Body of pancreas (tissue), 4 donors: ENCODE measurements at regions not wholly inside any gene's neighbourhood (a gene's known extent, or its start where the extent isn't known, plus 50 kb on each side); places are given as distances from the start of the nearest gene placed in this dataset.

Source experiments
- ATAC-seq: fragments of 150-250 bp; one replicate; pipeline ENCODE4 v1.9.1; 2016
- DNase-seq, 4 donors: peaks; one replicate each; pipeline ENCODE4 v3.0.0-alpha.2; 2019
- H3K27ac ChIP-seq, 4 donors: fragments of 200-600 bp; sonication (generic); 1 replicate in 3 of 4; 2 replicates in 1 of 4; pipeline versions ENCODE4 v1.5.1 to v1.6.1; 2016 to 2019; ENCODE audit warnings: mild to moderate bottlenecking in 1 of 4, mixed read lengths in 1 of 4, moderate library complexity in 1 of 4
- H3K27me3 ChIP-seq, 2 donors: fragments of 200-600 bp; sonication (generic); one replicate each; pipeline ENCODE4 v1.6.0; 2016; ENCODE audit warnings: mild to moderate bottlenecking in 1 of 2
- H3K36me3 ChIP-seq, 2 donors: fragments of 200-600 bp; sonication (generic); replicated peaks in 1 of 2; 2 replicates each; pipeline ENCODE4 v1.5.1; 2016; ENCODE audit warnings: low read depth in 2 of 2; ENCODE audit not compliant: insufficient read depth in 1 of 2
- H3K4me1 ChIP-seq: fragments of 200-600 bp; sonication (generic); one replicate; pipeline ENCODE4 v1.6.0; 2016
- H3K4me3 ChIP-seq, 2 donors: fragments of 200-600 bp; sonication (generic); 1 replicate in 1 of 2; 2 replicates in 1 of 2; pipeline ENCODE4 v1.5.1; 2016 to 2019
- H3K9me3 ChIP-seq, 3 donors: fragments of 200-600 bp; sonication (generic); 1 replicate in 2 of 3; 2 replicates in 1 of 3; pipeline ENCODE4 v1.5.1; 2016
- CTCF ChIP-seq, 7 experiments: fragments of 450-650 bp in 4 of 7; fragments of 200-600 bp in 3 of 7; sonication (generic) in 3 of 7; IDR thresholded peaks; one replicate each; pipeline ENCODE4 v1.5.1; 2016 to 2019; ENCODE audit warnings: antibody characterized with exemption in 7 of 7
- POLR2A ChIP-seq, 3 donors: fragments of 450-650 bp; IDR thresholded peaks; one replicate each; pipeline ENCODE4 v1.6.1; 2016; ENCODE audit warnings: antibody characterized with exemption in 3 of 3, mild to moderate bottlenecking in 2 of 3
- WGBS, 2 donors: methylation state at CpG; one replicate each; pipeline ENCODE4 v1.1.5; 2017; 5-methylcytosine and 5-hydroxymethylcytosine counted together
- intact Hi-C: fragments of 100-400 bp; cut with DNase I; formaldehyde crosslinking; loops from one replicate; pipeline ENCODE4 v1.15.1; 2023

- DNase-seq, result no peak
- Histone ChIP-seq H3K4me3 (no peak overlapping the region), H3K9me3 (no peaks in the 10 kb centered on the region), H3K36me3 (no peaks in the 10 kb centered on the region), H3K4me1 (no peaks in the 10 kb centered on the region), H3K27me3 (no peaks in the 10 kb centered on the region), H3K27ac (no peak overlapping the region)
- ATAC-seq, result no peak
- TF ChIP-seq CTCF (IDR thresholded peaks at IDR 0.05), result no peak
- no peak for TF ChIP-seq POLR2A (IDR thresholded peaks at IDR 0.05)
- 48% methylated on average over 2 of the region's 2 CpGs; no CpG with 5 or more reads in 1 of the 2 donors for WGBS, 2 donors
- intact Hi-C loops, result no loop called here
Measured at GRCh38 chr18:40685219-40685618, 1269.8 kb upstream of the PIK3C3 start.

GRCh38 chr18:40678318-40678717 lies 1276.7 kb upstream of the PIK3C3 start:
- no peaks in the 10 kb centered on the region for H3K36me3 ChIP-seq
- no peak for TF ChIP-seq POLR2A (IDR thresholded peaks at IDR 0.05)
- TF ChIP-seq CTCF (IDR thresholded peaks at IDR 0.05), result no peak
- H3K4me3 ChIP-seq, result no peak overlapping the region
- H3K4me1 ChIP-seq, result no peaks in the 10 kb centered on the region
- DNase-seq (no peak), ATAC-seq (no peak)
- no peaks in the 10 kb centered on the region for H3K27me3 ChIP-seq
- intact Hi-C loops, result no loop called here
- no peak overlapping the region for H3K27ac ChIP-seq
- WGBS, 2 donors, result 67 to 84% methylated on average over 2 of the region's 2 CpGs
- H3K9me3 ChIP-seq, result no peaks in the 10 kb centered on the region

GRCh38 chr18:40676668-40677067 lies 1278.4 kb upstream of the PIK3C3 start:
- H3K4me1 ChIP-seq, result no peaks in the 10 kb centered on the region
- intact Hi-C loops, result no loop called here
- H3K27me3 ChIP-seq, result no peaks in the 10 kb centered on the region
- 0 to 74% methylated on average over 1 of the region's 1 CpG for WGBS, 2 donors
- no peaks in the 10 kb centered on the region for H3K36me3 ChIP-seq
- DNase-seq, result no peak
- ATAC-seq, result no peak
- TF ChIP-seq CTCF (IDR thresholded peaks at IDR 0.05), result no peak
- TF ChIP-seq POLR2A (IDR thresholded peaks at IDR 0.05), result no peak
- no peaks in the 10 kb centered on the region for H3K9me3 ChIP-seq
- no peak overlapping the region for H3K27ac ChIP-seq
- H3K4me3 ChIP-seq, result no peak overlapping the region

GRCh38 chr18:40673150-40673549 lies 1281.9 kb upstream of the PIK3C3 start:
- ATAC-seq (no peak), DNase-seq (no peak)
- TF ChIP-seq CTCF (IDR thresholded peaks at IDR 0.05) (no peak), POLR2A (IDR thresholded peaks at IDR 0.05) (no peak)
- no peaks in the 10 kb centered on the region for H3K4me1 ChIP-seq
- H3K27me3 ChIP-seq, result no peaks in the 10 kb centered on the region
- H3K4me3 ChIP-seq, result no peak overlapping the region
- WGBS, 2 donors, result 34 to 67% methylated on average over 3 of the region's 3 CpGs
- intact Hi-C loops, result no loop called here
- no peaks in the 10 kb centered on the region for H3K9me3 ChIP-seq
- H3K36me3 ChIP-seq, result no peaks in the 10 kb centered on the region
- H3K27ac ChIP-seq, result no peak overlapping the region

- no peaks in the 10 kb centered on the region for H3K9me3 ChIP-seq
- no peaks in the 10 kb centered on the region for H3K27me3 ChIP-seq
- no peak overlapping the region for H3K4me3 ChIP-seq
- TF ChIP-seq POLR2A (IDR thresholded peaks at IDR 0.05), result no peak
- no peak for ATAC-seq
- DNase-seq, result no peak
- H3K27ac ChIP-seq, result no peak overlapping the region
- no peaks in the 10 kb centered on the region for H3K36me3 ChIP-seq
- intact Hi-C loops, result no loop called here
- 63 to 70% methylated on average over 4 of the region's 4 CpGs for WGBS, 2 donors
- H3K4me1 ChIP-seq, result no peaks in the 10 kb centered on the region
Measured at GRCh38 chr18:40672590-40672989, 1282.4 kb upstream of the PIK3C3 start.
